Ascending aorta (tissue), 2 donors: ENCODE measurements at regions not wholly inside any gene's neighbourhood (a gene's known extent, or its start where the extent isn't known, plus 50 kb on each side); places are given as distances from the start of the nearest gene placed in this dataset.

Experiments used
- DNase-seq, 2 donors: peaks; one replicate each; pipeline ENCODE4 v3.0.0-alpha.2; 2019; ENCODE audit warnings: low spot score in 2 of 2
- H3K27ac ChIP-seq, 2 donors: fragments of 200-600 bp; sonication (generic); one replicate each; pipeline ENCODE4 v1.5.1; 2016 to 2017; ENCODE audit warnings: mild to moderate bottlenecking in 1 of 2
- H3K27me3 ChIP-seq: fragments of 200-600 bp; sonication (generic); one replicate; pipeline ENCODE4 v1.5.1; 2017
- H3K36me3 ChIP-seq, 2 donors: fragments of 200-600 bp; sonication (generic); one replicate each; pipeline ENCODE4 v1.5.1; 2016
- H3K4me1 ChIP-seq, 2 donors: fragments of 200-600 bp; sonication (generic); one replicate each; pipeline ENCODE4 v1.5.1; 2016 to 2017; ENCODE audit warnings: mild to moderate bottlenecking in 1 of 2
- H3K4me3 ChIP-seq, 2 donors: fragments of 200-600 bp; sonication (generic); one replicate each; pipeline ENCODE4 v1.5.1; 2016 to 2017; ENCODE audit warnings: mild to moderate bottlenecking in 1 of 2
- H3K9me3 ChIP-seq, 2 donors: fragments of 200-600 bp; sonication (generic); one replicate each; pipeline ENCODE4 v1.5.1; 2016
- intact Hi-C: fragments of 100-400 bp; cut with DNase I; formaldehyde crosslinking; loops from one replicate; pipeline ENCODE4 v1.15.1; 2023
- TF ChIP-seq, protein P1 (sequence below), 3 experiments: fragments of 200-600 bp in 2 of 3; fragments of 450-650 bp in 1 of 3; sonication (generic) in 2 of 3; IDR thresholded peaks; one replicate each; pipeline ENCODE4 v1.5.1; 2016 to 2019; ENCODE audit warnings: antibody characterized with exemption in 3 of 3, mild to moderate bottlenecking in 1 of 3, moderate library complexity in 1 of 3

DNA sequence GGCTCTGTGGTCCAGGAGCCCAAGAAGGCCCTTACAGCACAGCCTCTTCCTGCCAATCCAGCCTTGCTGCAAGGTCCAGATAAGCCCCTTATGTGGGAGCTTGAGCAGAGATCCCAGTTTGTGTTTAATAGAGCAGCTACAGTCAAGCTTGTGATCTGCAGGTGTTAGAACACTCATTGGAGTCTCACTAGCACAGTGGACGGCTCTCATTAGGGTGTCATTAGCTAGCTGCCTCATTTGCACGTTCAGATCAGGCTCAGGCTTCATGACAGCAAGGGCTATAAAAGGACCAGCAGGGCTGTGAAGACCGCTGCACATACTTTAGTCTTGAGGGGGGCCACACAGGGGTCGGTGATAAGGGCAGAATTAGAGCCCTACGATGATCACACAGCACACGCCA lies 443.2 kb downstream of the RPS24 start:
- TF ChIP-seq, protein P1, sequence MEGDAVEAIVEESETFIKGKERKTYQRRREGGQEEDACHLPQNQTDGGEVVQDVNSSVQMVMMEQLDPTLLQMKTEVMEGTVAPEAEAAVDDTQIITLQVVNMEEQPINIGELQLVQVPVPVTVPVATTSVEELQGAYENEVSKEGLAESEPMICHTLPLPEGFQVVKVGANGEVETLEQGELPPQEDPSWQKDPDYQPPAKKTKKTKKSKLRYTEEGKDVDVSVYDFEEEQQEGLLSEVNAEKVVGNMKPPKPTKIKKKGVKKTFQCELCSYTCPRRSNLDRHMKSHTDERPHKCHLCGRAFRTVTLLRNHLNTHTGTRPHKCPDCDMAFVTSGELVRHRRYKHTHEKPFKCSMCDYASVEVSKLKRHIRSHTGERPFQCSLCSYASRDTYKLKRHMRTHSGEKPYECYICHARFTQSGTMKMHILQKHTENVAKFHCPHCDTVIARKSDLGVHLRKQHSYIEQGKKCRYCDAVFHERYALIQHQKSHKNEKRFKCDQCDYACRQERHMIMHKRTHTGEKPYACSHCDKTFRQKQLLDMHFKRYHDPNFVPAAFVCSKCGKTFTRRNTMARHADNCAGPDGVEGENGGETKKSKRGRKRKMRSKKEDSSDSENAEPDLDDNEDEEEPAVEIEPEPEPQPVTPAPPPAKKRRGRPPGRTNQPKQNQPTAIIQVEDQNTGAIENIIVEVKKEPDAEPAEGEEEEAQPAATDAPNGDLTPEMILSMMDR (IDR thresholded peaks at IDR 0.05): no peak
- intact Hi-C loops: no loop called here

DNA sequence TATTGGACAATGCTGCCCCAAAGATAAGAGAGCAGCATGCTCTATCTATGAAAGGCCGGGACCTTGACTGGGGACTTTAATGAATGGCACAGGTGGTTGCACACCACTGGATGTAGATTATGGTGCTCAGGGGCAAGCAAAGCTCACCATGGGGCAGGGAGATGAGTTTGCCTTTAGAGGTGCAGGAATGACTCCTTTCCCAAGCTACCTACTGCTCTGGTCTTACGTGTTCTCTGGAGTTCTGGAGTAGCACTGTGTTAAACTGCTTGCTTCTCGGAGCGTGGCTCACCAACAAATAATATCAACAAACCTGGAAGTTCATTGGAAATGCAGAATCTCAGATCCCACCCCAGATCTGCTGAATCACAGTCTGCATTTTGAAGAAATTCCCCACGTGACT lies 445.3 kb downstream of the RPS24 start:
- TF ChIP-seq, protein P1 (IDR thresholded peaks at IDR 0.05): no peak
- Histone ChIP-seq H3K36me3 (no peaks in the 10 kb centered on the region), H3K27me3 (no peaks in the 10 kb centered on the region), H3K27ac (no peak overlapping the region), H3K4me1 (no peaks in the 10 kb centered on the region), H3K4me3 (no peak overlapping the region), H3K9me3 (no peaks in the 10 kb centered on the region)
- intact Hi-C loops: no loop called here
- DNase-seq: no peak

More for the DNA sequence above, 443.2 kb downstream of the RPS24 start:
- no peak for DNase-seq
- H3K4me3 ChIP-seq: no peak overlapping the region
- H3K36me3 ChIP-seq: no peaks in the 10 kb centered on the region
- H3K27me3 ChIP-seq: no peaks in the 10 kb centered on the region
- H3K27ac ChIP-seq: no peak overlapping the region
- H3K9me3 ChIP-seq: no peaks in the 10 kb centered on the region
- H3K4me1 ChIP-seq: no peaks in the 10 kb centered on the region

DNA sequence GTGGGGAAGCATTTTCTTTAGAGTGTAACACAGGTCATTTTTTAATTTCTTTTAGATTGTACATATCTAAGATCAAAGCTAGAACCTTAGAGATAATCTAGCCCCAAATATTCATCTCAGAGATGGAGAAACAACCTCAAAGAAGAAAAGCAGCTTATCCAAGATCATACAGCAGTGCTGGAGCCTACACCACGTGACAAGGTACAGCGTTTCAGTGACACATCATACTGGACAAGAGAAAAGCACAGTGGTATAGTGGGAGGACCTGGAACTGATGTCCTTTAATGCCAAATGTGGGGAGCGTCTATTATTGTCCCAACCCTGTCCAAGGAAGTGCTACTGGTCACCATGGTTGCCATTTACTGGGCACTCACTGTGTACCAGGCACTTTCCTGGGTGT lies 445.8 kb downstream of the RPS24 start:
- intact Hi-C loops: no loop called here
- no peaks in the 10 kb centered on the region for H3K9me3 ChIP-seq
- TF ChIP-seq, protein P1 (IDR thresholded peaks at IDR 0.05): no peak

DNA sequence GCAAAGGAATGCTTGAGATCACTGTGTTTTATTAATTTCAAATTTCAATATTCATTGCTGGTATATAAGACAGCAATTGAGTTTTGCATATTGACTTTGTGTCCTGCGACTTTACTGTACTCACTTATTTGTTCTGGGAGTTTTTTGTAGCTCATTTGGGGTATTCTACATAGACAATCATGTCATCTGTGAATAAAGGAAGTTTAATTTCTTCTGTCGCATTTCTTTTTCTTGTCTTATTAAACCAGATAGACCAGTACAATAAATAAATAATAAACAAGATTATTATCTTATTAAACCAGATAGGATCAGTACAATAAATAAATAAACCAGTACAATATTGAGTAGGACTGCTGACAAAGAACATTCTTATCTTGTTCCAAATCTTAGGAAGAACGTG lies 448.2 kb downstream of the RPS24 start:
- no peaks in the 10 kb centered on the region for H3K36me3 ChIP-seq
- intact Hi-C loops: no loop called here
- H3K4me1 ChIP-seq: no peaks in the 10 kb centered on the region
- H3K27me3 ChIP-seq: no peaks in the 10 kb centered on the region
- DNase-seq: no peak
- H3K4me3 ChIP-seq: no peak overlapping the region
- TF ChIP-seq, protein P1 (IDR thresholded peaks at IDR 0.05): no peak
- no peak overlapping the region for H3K27ac ChIP-seq
- H3K9me3 ChIP-seq: no peaks in the 10 kb centered on the region

More for the DNA sequence above, 445.8 kb downstream of the RPS24 start:
- Histone ChIP-seq H3K4me1 (no peaks in the 10 kb centered on the region), H3K27ac (no peak overlapping the region), H3K27me3 (no peaks in the 10 kb centered on the region), H3K4me3 (no peak overlapping the region), H3K36me3 (no peaks in the 10 kb centered on the region)
- DNase-seq: no peak

GRCh38 chr10:78483641-78484040 lies 450.0 kb downstream of the RPS24 start:
- Histone ChIP-seq H3K9me3 (no peaks in the 10 kb centered on the region), H3K4me1 (no peaks in the 10 kb centered on the region), H3K4me3 (no peak overlapping the region), H3K27ac (no peak overlapping the region), H3K36me3 (no peaks in the 10 kb centered on the region), H3K27me3 (no peaks in the 10 kb centered on the region)
- intact Hi-C loops: no loop called here
- no peak for DNase-seq
- TF ChIP-seq, protein P1 (IDR thresholded peaks at IDR 0.05): no peak

DNA sequence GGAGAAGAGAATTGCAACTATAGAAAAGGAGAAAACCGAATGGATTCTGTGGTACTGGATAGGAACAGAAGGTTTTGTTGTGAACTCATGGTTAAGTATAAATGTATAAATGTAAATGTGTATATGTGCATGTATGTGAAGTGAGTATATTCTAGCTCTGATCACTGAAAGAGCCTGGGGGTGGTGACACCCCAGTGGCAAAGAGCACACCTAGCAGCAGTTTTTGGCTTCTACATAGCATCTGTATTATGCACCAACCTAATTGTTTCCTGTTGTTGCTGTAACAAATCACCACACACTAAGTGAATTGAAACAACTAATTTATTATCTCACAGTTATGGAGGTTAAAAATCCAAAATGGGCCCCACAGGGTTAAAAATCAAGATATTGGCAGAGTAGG lies 455.4 kb downstream of the RPS24 start:
- no peaks in the 10 kb centered on the region for H3K4me1 ChIP-seq
- H3K9me3 ChIP-seq: peaks cover 0 to 17% of the 10 kb centered on the region in 2 donors
- no peak overlapping the region for H3K27ac ChIP-seq
- intact Hi-C loops: no loop called here
- no peaks in the 10 kb centered on the region for H3K27me3 ChIP-seq
- DNase-seq: no peak
- TF ChIP-seq, protein P1 (IDR thresholded peaks at IDR 0.05): no peak
- no peaks in the 10 kb centered on the region for H3K36me3 ChIP-seq
- H3K4me3 ChIP-seq: no peak overlapping the region
